ENCODE measurements at regions not wholly inside any gene's neighbourhood (a gene's known extent, or its start where the extent isn't known, plus 50 kb on each side); places are given as distances from the start of the nearest gene placed in this dataset.

GRCh38 chrY:19818546-19818945 lies 74.0 kb upstream of the KDM5D start:
- no peak for TF ChIP-seq CTCF (conservative IDR thresholded peaks at IDR 0.05; ENCODE audit: low read length)
- H3K4me3 ChIP-seq (ENCODE audit: low read length), result no peak overlapping the region
- DNase-seq (ENCODE audit: low read depth), result no peak

- no peak overlapping the region for H3K4me3 ChIP-seq (ENCODE audit: low read length)
- peak; percentile 0 for DNase-seq (ENCODE audit: low read depth)
- no peak for TF ChIP-seq CTCF (conservative IDR thresholded peaks at IDR 0.05; ENCODE audit: low read length)
Measured at GRCh38 chrY:19816920-19817319, 72.4 kb upstream of the KDM5D start.

GRCh38 chrY:19816053-19816823 lies 71.7 kb upstream of the KDM5D start:
- no peak for TF ChIP-seq CTCF (conservative IDR thresholded peaks at IDR 0.05; ENCODE audit: low read length)
- H3K4me3 ChIP-seq (ENCODE audit: low read length), result no peak overlapping the region
- peak; percentile 1 for DNase-seq (ENCODE audit: low read depth)

Data from AG10803 (cell line).